Tibial artery (tissue), 4 donors: ENCODE measurements at regions not wholly inside any gene's neighbourhood (a gene's known extent, or its start where the extent isn't known, plus 50 kb on each side); places are given as distances from the start of the nearest gene placed in this dataset.
A peak's percentile ranks its signal among the peaks of the same experiment; 100 is the strongest.

Experiments
- DNase-seq, 2 donors: peaks; one replicate each; pipeline ENCODE4 v3.0.0-alpha.2; 2019
- H3K27ac ChIP-seq, 2 donors: fragments of 200-600 bp; sonication (generic) in 1 of 2; 1 replicate in 1 of 2; 2 replicates in 1 of 2; pipeline ENCODE4 v1.5.1; 2018 to 2019; ENCODE audit warnings: mild to moderate bottlenecking in 1 of 2
- H3K27me3 ChIP-seq, 2 donors: fragments of 200-600 bp; sonication (generic) in 1 of 2; one replicate each; pipeline versions ENCODE4 v1.5.1 to v1.6.0; 2016 to 2019
- H3K36me3 ChIP-seq, 3 donors: fragments of 200-600 bp; sonication (generic) in 2 of 3; one replicate each; pipeline ENCODE4 v1.5.1; 2016 to 2019; ENCODE audit warnings: mild to moderate bottlenecking in 2 of 3
- H3K4me1 ChIP-seq, 4 donors: fragments of 200-600 bp; sonication (generic) in 2 of 4; 1 replicate in 3 of 4; 2 replicates in 1 of 4; pipeline ENCODE4 v1.5.1; 2016 to 2019
- H3K4me3 ChIP-seq, 2 donors: fragments of 200-600 bp; sonication (generic) in 1 of 2; 1 replicate in 1 of 2; 2 replicates in 1 of 2; pipeline ENCODE4 v1.5.1; 2018 to 2019; ENCODE audit warnings: mild to moderate bottlenecking in 2 of 2
- H3K9me3 ChIP-seq, 3 donors: fragments of 200-600 bp; sonication (generic) in 1 of 3; one replicate each; pipeline ENCODE4 v1.5.1; 2016 to 2019
- intact Hi-C: fragments of 100-400 bp; cut with DNase I; formaldehyde crosslinking; loops from one replicate; pipeline ENCODE4 v1.15.0; 2023; ENCODE audit warnings: low total_unique reads
- TF ChIP-seq, protein P1 (sequence below), 2 experiments: fragments of 200-600 bp in 1 of 2; fragments of 450-650 bp in 1 of 2; IDR thresholded peaks; one replicate each; pipeline ENCODE4 v1.5.1; 2017 to 2019; ENCODE audit warnings: antibody characterized with exemption in 2 of 2, mild to moderate bottlenecking in 1 of 2, moderate library complexity in 1 of 2

DNA sequence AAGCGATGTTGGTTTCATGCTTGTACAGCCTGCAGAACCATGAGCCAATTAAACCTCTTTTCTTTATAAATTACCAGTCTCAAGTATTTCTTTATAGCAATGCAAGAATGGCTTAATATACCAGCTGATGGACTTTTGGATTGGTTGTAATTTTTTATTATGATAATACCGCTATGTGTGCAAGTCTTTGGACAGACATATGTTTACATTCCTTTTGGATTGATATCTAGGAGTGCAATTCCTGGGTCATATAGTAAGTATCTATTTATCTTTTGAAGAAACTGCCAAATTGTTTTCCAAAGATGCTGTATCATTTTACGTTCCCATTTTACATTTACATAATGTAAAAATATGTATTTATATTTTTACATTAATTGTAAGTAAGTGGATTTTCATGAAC, 81.2 kb upstream of the PIP4K2A start:
- no peak for DNase-seq
- H3K9me3 ChIP-seq: no peaks in the 10 kb centered on the region

DNA sequence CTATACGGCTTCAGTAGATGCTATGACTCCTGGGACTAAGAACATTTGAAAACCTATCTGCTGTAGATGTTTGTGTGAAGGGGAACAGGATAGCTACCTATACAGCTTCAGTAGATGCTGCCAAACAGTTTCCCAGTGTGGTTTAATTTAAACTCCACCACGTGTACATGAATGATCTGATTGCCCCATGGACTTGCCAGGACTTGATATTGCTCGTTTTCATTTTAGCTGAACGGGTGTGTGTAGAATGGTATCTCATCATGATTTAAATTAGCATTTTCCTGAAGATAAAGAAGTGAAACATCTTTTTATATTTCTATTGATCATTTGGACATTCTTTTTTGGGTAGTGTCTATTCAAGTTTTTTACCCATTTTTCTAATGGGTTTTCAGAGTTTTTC, 77.8 kb upstream of the PIP4K2A start:
- H3K36me3 ChIP-seq: no peaks in the 10 kb centered on the region
- no peak overlapping the region for H3K4me3 ChIP-seq
- H3K9me3 ChIP-seq: no peaks in the 10 kb centered on the region
- no peaks in the 10 kb centered on the region for H3K27me3 ChIP-seq
- no peaks in the 10 kb centered on the region for H3K4me1 ChIP-seq
- H3K27ac ChIP-seq: no peak overlapping the region
- TF ChIP-seq, protein P1, sequence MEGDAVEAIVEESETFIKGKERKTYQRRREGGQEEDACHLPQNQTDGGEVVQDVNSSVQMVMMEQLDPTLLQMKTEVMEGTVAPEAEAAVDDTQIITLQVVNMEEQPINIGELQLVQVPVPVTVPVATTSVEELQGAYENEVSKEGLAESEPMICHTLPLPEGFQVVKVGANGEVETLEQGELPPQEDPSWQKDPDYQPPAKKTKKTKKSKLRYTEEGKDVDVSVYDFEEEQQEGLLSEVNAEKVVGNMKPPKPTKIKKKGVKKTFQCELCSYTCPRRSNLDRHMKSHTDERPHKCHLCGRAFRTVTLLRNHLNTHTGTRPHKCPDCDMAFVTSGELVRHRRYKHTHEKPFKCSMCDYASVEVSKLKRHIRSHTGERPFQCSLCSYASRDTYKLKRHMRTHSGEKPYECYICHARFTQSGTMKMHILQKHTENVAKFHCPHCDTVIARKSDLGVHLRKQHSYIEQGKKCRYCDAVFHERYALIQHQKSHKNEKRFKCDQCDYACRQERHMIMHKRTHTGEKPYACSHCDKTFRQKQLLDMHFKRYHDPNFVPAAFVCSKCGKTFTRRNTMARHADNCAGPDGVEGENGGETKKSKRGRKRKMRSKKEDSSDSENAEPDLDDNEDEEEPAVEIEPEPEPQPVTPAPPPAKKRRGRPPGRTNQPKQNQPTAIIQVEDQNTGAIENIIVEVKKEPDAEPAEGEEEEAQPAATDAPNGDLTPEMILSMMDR (IDR thresholded peaks at IDR 0.05): no peak
- intact Hi-C loops: no loop called here
- no peak for DNase-seq

More for the DNA sequence above, 81.2 kb upstream of the PIP4K2A start:
- TF ChIP-seq, protein P1 (IDR thresholded peaks at IDR 0.05): no peak
- Histone ChIP-seq H3K27me3 (no peaks in the 10 kb centered on the region), H3K4me3 (no peak overlapping the region), H3K27ac (no peak overlapping the region), H3K36me3 (no peaks in the 10 kb centered on the region), H3K4me1 (no peaks in the 10 kb centered on the region)
- intact Hi-C loops: no loop called here

DNA sequence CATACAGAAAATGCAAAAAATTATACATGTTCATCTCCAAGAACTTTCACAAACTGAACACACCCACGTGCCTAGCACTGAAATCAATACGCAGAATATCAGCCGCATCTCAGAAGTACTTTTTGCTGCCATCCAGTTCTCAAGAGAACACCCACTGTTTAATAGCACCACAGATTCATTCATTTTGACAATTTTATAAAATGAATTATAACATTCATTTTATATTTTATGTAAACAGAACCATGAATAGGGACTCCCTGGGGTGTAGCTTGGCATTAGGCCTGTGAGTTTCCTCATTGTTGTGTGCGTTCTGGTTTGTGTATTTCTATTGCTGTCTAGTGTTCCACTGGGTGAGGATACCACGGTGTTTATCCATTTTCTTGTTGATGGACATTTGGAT, 77.3 kb upstream of the PIP4K2A start:
- H3K9me3 ChIP-seq: no peaks in the 10 kb centered on the region
- no peak overlapping the region for H3K27ac ChIP-seq
- intact Hi-C loops: no loop called here
- H3K27me3 ChIP-seq: no peaks in the 10 kb centered on the region
- DNase-seq: no peak
- TF ChIP-seq, protein P1 (IDR thresholded peaks at IDR 0.05): no peak
- H3K4me3 ChIP-seq: no peak overlapping the region
- H3K4me1 ChIP-seq: no peaks in the 10 kb centered on the region
- no peaks in the 10 kb centered on the region for H3K36me3 ChIP-seq

DNA sequence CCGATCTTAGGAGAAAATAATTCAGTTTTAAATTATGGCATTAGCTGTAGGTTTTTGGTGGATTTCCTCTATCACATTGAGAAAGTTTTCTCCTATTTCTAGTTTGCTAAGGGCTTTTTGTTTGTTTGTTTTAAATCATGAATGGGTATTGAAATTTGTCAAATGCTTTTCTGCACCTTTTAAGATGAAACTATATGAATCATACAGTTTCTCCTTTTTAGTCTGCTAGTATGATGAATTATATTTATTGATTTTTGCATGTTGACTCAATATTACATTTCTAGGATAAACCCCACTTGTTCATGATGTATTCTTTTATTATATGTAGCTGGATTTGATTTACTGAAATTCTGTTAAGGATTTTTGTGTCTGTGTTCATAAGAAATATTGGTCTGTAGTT, 70.3 kb upstream of the PIP4K2A start:
- Histone ChIP-seq H3K4me1 (peaks cover 0 to 13% (median 6%) of the 10 kb centered on the region in 4 donors), H3K27me3 (no peaks in the 10 kb centered on the region), H3K27ac (no peak overlapping the region), H3K4me3 (no peak overlapping the region), H3K9me3 (no peaks in the 10 kb centered on the region), H3K36me3 (no peaks in the 10 kb centered on the region)
- TF ChIP-seq, protein P1 (IDR thresholded peaks at IDR 0.05): no peak
- intact Hi-C loops: no loop called here
- DNase-seq: no peak

DNA sequence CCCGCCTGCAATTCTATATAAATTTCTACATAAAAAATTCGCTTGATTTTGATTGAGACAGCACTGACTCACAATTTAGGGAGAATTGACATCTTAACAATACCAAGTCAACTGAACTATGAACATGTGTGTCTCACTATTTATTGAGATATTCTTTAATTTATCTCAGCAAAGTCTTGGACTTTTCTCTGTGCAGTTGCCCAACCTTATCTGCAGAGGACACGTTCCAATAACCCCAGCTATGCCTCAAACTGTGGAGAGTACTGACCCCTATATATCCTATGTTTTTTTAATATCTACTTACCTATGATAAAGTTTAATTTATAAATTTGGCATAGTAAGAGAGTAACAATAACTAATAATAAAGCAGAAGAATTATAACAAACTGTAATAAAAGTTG, 69.4 kb upstream of the PIP4K2A start:
- TF ChIP-seq, protein P1 (IDR thresholded peaks at IDR 0.05): no peak

DNA sequence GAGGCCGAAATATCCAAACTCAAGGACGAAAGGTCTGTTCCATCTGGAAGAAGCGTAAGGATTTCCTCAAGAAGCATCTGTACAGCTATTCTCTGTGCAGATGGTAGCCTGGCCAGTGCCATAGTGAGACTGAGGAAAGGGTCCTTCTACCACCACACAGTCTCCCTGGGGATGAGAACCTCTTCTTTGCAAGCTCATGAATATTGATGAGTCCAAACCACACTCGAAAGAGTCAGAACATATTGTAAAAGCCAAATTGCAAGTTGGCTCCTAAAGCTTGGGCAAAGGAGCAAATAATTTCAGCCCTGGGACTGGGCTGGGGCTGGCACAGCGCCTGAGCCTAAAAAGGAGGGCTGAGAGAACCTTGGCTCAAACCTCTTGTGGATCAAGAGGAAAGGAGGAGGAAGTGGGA, 66.1 kb upstream of the PIP4K2A start:
- Histone ChIP-seq H3K4me3 (no peak overlapping the region), H3K27ac (peak overlapping the region; percentile 29 to 35), H3K9me3 (no peaks in the 10 kb centered on the region), H3K27me3 (no peaks in the 10 kb centered on the region), H3K4me1 (peaks cover 0 to 18% (median 6%) of the 10 kb centered on the region in 4 donors), H3K36me3 (no peaks in the 10 kb centered on the region)
- no peak for DNase-seq
- TF ChIP-seq, protein P1 (IDR thresholded peaks at IDR 0.05): no peak
- intact Hi-C loops: no loop called here

More for the DNA sequence above, 69.4 kb upstream of the PIP4K2A start:
- H3K4me1 ChIP-seq: peaks cover 0 to 18% (median 6%) of the 10 kb centered on the region in 4 donors
- no peaks in the 10 kb centered on the region for H3K36me3 ChIP-seq
- H3K4me3 ChIP-seq: no peak overlapping the region
- no peaks in the 10 kb centered on the region for H3K27me3 ChIP-seq
- DNase-seq: no peak
- H3K27ac ChIP-seq: no peak overlapping the region
- intact Hi-C loops: no loop called here
- H3K9me3 ChIP-seq: no peaks in the 10 kb centered on the region
